Cerebellar nuclear complex (tissue), 1 donor: ENCODE measurements at regions not wholly inside any gene's neighbourhood (a gene's known extent, or its start where the extent isn't known, plus 50 kb on each side); places are given as distances from the start of the nearest gene placed in this dataset.
"Not testable (repeated sequence)": the region's sequence is repeated elsewhere in the genome, so short reads cannot be mapped to it uniquely, and the experiment has no call there.

Experiments used
- DNase-seq, 2 experiments: peaks; one replicate each; lab custom pipeline; 2025; lab: John Stamatoyannopoulos, UW

- no peak for DNase-seq
Measured at GRCh38 chr2:240240017-240240734, 99.7 kb upstream of the OTOS start.

- no peak for DNase-seq
Measured at GRCh38 chr2:240240781-240241180, 100.3 kb upstream of the OTOS start.

GRCh38 chr2:240241572-240241971 is 101.1 kb upstream of the OTOS start:
- DNase-seq, result no peak

GRCh38 chr2:240243049-240243448 is 102.6 kb upstream of the OTOS start:
- DNase-seq, result not testable (repeated sequence)

GRCh38 chr2:240244543-240244942 is 104.1 kb upstream of the OTOS start:
- no peak for DNase-seq

GRCh38 chr2:240245184-240245583 is 104.7 kb upstream of the OTOS start:
- no peak for DNase-seq

- no peak for DNase-seq
Measured at GRCh38 chr2:240245706-240246105, 105.2 kb upstream of the OTOS start.

GRCh38 chr2:240246173-240246820 is 105.8 kb upstream of the OTOS start:
- no peak for DNase-seq

- no peak for DNase-seq
Measured at GRCh38 chr2:240247241-240247867, 106.9 kb upstream of the OTOS start.

GRCh38 chr2:240247868-240248720 is 107.6 kb upstream of the OTOS start:
- DNase-seq, result no peak

- no peak for DNase-seq
Measured at GRCh38 chr2:240248721-240249422, 108.4 kb upstream of the OTOS start.

GRCh38 chr2:240249423-240250149 is 109.1 kb upstream of the OTOS start:
- DNase-seq, result no peak

- no peak for DNase-seq
Measured at GRCh38 chr2:240250150-240250984, 109.9 kb upstream of the OTOS start.

GRCh38 chr2:240250985-240251847 is 110.8 kb upstream of the OTOS start:
- no peak for DNase-seq

- DNase-seq, result no peak
Measured at GRCh38 chr2:240251848-240252190, 111.4 kb upstream of the OTOS start.

GRCh38 chr2:240252191-240252871 is 111.9 kb upstream of the OTOS start:
- DNase-seq, result no peak

GRCh38 chr2:240252872-240253511 is 112.5 kb upstream of the OTOS start:
- DNase-seq, result no peak

- no peak for DNase-seq
Measured at GRCh38 chr2:240253583-240254145, 113.2 kb upstream of the OTOS start.
